ENCODE measurements at regions not wholly inside any gene's neighbourhood (a gene's known extent, or its start where the extent isn't known, plus 50 kb on each side); places are given as distances from the start of the nearest gene placed in this dataset.
"Not testable (repeated sequence)": the region's sequence is repeated elsewhere in the genome, so short reads cannot be mapped to it uniquely, and the experiment has no call there.

GRCh38 chr12:74689071-74689655 is 151.5 kb downstream of the ATXN7L3B start:
- peak; percentile 43 for DNase-seq

- DNase-seq, result no peak
These were observed 152.3 kb downstream of the ATXN7L3B start for GRCh38 chr12:74689929-74690328.

DNA sequence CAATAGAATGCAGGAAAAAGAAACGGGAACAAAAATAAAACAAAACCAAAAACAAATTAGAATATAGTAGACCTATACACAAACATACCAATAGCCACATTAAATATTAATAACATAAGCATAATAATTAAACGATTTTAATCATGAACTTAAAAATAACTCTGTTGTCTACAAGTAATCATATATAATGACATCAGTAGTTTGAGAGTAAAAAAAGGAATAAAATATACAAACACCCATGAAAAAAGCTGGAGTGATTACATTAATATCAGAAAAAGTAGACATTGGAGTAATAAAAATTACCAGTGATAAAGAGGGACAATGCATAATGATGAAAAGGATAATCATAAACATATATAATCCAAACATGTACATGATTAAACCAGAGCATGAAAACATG is 181.8 kb downstream of the ATXN7L3B start:
- DNase-seq, result no peak

DNA sequence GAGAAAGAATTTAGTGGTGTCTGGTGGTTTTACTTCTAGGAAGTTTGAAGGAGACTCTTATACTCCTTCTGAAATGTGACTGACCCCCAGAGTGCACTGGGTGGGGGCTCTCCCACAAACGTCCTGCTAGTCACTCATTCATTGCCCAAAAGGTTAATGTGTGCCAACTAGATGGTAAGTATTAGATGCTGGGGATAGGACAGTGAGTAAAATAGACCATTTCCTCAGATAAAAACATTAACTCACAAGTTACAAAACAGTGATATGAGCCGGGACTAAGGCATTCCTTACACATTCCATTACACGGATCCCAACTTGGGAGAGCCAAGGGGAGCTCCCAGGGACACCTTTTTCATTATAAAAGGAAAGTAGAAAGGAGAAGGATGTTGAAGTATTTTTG is 185.1 kb downstream of the ATXN7L3B start:
- no peak for DNase-seq

- DNase-seq, result no peak
These were observed 187.5 kb downstream of the ATXN7L3B start for GRCh38 chr12:74725154-74725553.

- no peak for DNase-seq
These were observed 190.4 kb downstream of the ATXN7L3B start for GRCh38 chr12:74728006-74728405.

GRCh38 chr12:74732164-74732784 is 194.6 kb downstream of the ATXN7L3B start:
- no peak for DNase-seq

DNA sequence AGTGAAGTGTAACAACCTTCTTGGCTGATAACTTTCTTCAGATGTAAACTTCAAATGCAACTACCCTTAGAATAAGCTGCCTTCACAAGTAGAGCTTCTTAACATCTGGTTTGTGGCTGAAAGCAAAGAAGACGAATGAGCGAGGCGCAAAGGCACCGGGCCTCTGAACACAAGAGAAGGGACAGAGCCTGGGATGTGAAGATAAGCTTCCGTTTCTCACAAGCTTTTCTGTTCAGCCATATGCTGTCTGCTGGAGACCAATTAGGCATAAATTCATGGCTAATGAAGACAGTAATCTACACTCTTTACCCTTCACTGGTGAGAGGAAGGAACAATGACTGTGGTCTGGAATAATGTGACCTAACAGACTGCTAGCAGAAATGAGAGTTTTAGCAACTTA is 195.2 kb downstream of the ATXN7L3B start:
- DNase-seq, result no peak

GRCh38 chr12:74741112-74741511 is 203.5 kb downstream of the ATXN7L3B start:
- no peak for DNase-seq

DNA sequence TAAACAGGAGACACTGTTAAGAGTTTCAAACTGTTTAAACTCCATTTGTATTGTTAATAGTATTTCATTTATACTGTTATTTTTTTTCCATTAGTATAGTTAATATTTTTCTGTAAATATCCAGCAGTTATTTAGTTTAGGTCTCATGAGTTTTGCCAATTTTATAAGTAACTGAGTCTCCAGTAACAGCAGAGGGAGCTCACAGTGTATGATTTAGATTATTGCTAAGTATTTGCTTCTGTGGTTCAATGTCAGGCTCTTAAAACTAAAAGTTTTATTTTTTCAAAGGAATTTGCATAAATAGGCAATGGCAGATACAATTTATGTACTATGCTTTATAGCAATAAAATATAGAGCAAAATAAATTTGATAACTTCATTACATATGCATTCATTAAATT is 209.7 kb downstream of the ATXN7L3B start:
- no peak for DNase-seq

DNA sequence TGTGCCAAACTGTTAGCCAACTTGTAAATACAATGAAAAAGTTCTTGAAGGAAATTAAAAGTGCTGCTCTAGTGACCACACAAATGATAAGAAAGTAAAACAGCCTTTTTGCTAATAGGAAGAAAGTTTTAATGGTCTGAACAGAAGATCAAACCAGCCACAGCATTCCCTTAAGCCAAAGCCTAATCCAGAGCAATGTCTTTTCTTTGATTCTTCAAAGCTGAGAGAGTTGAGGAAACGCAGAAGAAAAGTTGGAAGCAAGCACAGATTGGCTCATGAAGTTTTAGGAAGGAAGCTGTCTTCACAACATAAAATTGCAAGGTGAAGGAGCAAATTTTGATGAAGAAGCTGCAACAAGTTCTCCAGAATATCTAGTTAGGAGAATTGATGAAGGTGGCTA is 213.8 kb downstream of the ATXN7L3B start:
- no peak for DNase-seq

DNA sequence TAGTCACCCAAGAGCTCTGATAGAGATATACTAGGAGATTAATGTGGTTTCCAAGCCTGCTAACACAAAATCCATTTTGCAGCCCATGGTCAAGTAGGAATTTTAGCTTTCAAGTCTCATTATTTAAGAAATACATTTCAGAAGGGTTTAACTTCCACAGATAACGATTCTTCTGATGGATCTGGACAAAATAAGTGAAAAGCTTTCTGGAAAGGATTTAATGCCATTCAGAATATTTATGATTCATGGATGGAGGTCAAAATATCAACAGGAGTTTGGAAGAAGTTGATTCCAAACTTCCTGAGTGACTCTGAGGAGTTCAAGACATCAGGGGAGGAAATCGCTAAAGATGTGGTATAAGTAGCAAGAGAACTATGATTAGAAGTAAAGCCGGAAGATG is 214.6 kb downstream of the ATXN7L3B start:
- no peak for DNase-seq

GRCh38 chr12:74770552-74770951 is 232.9 kb downstream of the ATXN7L3B start:
- DNase-seq, result no peak

GRCh38 chr12:74775276-74775675 is 237.6 kb downstream of the ATXN7L3B start:
- no peak for DNase-seq

DNA sequence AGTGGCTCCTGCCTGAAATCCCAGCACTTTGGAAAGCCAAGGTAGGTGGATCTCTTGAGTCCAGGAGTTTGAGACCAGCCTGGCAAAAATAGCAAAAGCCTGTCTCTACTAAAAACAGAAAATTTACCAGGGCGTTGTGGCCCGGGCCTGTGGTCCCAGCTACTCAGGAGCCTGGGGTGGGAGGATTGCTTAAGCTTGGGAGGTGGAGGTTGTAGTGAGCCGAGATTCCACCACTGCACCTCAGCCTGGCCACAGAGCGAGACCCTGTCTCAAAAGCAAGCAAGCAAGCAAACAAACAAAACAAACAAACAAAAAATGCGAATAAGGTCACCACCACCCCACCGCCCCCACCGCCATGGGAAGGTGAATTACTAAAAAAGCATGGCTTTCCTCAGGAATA is 238.7 kb downstream of the ATXN7L3B start:
- no peak for DNase-seq

DNA sequence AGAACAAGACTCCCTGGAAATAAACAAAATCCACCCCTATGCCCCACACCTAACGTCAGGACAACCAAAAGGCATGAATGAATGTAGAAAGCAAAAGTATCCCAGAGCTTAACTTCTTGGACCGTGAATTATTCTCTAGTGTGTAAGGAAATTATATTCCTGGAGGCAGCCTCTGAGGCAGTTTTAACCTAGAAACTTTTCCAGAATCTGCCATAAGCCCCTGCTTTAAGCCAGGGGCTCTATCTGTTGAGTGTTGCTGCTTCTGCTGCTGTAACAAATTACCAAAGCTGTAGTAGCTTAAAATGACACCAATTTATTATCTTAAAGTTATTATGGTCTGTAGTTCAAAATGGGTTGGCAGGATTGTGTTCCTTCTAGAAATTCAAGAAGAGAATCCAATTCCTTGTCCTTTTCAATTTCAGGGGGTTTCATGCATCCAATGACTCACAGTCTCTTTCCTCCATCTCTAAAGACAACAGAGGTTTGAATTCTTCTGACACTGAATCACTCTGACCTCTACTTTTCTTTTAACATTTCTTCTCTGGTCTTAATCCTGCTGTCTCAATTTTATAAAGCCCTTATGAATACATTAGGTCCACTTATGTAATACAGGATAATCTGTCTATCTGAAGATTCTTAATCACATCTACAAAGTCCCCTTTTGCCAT is 242.7 kb downstream of the ATXN7L3B start:
- DNase-seq, result no peak

- DNase-seq, result not testable (repeated sequence)
These were observed 243.2 kb downstream of the ATXN7L3B start for GRCh38 chr12:74780850-74781241.

DNA sequence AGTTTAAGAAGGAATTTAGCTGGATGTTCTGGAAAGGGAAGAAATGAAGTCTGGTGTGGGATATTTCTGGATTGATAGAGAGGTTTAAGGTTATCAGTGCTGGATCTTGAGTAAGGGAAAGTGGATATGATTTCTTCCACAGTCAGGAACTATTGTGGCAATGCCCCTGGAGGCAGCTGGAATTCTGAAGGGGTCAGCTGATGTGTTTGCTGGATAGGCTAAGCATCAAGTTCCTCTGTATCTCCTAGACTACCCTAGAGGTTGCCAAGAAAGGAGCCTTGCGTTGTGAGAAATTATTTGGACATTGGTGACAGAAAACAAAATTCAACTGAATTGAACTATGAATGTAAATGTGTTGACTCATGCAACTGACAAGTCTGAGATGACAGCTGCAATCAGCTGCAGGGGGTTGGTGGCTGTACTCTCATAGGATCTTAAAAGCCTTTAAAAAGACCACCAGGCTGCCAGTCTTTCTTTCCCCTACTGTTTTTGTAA is 244.4 kb downstream of the ATXN7L3B start:
- DNase-seq, result no peak

DNA sequence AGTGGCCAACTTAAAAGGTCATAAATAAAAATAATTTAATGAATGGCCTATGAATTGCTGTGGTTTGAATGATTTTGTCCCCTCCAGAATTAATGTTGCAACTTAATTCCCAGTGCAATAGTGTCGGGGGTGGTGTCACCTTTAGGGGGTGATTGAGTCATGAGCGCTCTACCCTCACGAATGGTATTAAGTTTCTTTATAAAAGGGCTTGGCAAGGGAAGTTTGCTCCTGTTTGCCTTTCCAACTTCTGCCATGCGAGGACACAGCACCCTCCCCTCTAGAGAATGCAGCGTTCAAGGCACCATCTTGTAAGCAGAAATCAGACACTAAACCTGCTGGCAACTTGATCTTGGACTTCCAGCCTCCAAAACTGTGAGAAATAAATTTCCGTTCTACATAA is 253.3 kb downstream of the ATXN7L3B start:
- DNase-seq, result no peak

DNA sequence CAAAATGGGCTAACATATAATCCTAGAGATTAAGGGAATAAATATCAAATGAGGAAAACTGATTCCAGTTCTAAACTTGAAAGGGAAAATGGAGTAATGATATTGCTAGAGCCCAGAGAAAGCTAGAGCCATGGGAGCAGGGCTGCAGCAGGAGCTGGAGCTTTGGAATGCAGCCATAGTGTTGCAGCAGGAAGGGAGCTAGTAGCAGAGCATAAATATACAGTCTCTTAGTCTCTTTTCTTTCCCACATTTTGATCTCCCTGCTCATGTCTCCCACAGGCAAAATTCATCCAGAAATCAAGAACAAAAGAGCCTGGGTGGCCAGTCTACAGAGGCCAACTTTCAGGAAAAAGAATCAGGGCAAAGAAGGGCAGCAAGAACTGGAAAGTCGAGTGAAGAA is 253.7 kb downstream of the ATXN7L3B start:
- no peak for DNase-seq

DNA sequence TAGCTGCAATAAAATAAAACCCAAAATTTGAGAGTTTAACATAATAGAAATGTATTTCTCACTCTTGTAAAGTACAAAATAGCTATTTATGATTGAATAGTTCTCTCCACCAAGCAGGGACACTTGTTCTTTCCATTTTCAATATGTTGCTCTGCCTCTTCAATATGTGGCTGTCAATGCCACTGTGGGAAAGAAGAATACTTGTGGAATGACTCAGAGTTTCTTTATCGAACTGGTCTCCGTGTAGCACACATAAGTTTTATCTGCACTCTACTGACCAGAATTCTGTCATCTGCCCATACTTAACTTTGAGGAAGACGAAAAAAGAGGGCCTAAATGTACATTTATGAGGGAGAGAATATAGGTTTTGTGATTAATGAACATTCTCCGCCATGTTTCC is 256.9 kb downstream of the ATXN7L3B start:
- DNase-seq, result no peak

DNA sequence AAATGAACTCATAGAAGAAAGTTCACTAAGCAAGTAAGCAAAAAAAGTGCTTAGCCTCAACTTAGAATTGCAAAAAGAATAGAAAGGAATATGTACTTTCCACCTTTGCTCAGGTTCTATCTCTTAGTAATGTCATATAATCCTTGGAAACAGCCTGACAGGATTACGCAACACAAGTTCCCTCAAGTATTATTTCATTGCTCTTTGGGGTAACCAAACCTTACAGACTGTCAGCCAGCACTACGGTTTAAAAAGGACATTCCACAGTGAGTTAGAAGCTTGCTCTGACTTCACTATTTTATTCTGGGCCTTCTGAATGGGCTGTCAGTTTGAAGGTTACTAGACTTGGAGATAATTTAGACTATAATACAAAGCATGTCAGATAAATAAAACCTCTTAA is 264.0 kb downstream of the ATXN7L3B start:
- no peak for DNase-seq

DNA sequence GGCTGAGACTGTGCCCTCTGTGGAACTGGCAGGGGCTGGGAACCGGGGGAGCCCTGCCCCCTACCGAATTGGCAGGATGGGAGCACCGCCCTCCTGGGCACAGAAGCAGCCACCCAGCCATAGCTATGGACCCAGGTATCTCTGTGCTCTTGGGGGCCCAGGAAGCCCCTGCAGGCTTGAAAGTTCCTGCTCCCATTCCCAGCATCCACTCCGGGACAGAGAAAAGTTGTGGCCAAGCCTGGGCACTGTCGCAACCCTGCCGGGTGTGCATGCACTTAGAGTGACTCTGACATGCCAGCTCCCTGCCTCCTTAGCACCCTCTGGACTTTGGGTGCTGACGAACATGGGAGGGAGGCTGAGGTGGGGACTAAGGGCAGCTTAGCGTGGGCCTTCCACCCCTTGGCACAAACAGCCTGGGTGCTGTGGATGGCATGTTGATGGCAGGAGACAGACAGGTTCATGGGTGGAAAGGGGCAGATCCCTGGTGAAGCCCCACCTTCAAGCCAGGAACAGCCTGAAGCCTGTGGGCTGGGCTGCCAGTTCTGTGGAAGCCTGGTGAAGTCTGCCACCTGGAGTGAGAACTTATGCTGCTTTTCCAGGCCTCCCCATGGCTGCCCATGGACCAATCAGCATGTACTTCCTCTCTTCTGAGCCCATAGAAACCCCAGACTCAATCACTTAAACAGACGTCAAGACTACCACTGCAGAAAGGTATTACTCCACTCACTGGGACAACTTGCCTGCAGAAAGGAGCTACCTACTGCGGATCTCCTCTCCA is 279.0 kb downstream of the ATXN7L3B start:
- DNase-seq, result no peak

DNA sequence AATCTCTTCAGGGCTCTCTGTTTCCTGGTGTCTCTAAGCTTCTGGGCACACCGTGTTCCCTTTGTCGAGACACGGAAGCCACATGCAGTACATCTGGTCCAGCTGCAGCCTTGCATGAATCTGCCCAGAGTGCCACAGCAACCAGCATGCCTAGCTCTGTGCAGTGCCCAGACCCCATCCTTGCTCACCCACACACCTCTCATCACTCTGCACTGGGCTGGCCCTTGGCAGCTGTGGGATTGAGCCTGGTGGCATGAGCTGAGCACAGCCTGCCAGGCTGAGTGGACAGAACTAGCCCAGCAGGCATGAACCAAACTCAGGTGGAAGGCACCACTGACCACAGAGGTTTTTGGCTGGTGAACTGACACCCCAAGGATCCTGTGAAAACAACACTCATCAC is 279.9 kb downstream of the ATXN7L3B start:
- DNase-seq, result no peak

Data from CD4-positive, alpha-beta T cell treated with Interleukin-21 for 1 hour (primary cell).